Parathyroid adenoma (tissue), 2 donors: ENCODE measurements at regions not wholly inside any gene's neighbourhood (a gene's known extent, or its start where the extent isn't known, plus 50 kb on each side); places are given as distances from the start of the nearest gene placed in this dataset.

Source experiments
- H2AFZ ChIP-seq: fragments of 300-600 bp; sonication (generic); one replicate; pipeline ENCODE4 v1.7.0; 2017; ENCODE audit warnings: antibody characterized with exemption, mild to moderate bottlenecking
- H3K27ac ChIP-seq: fragments of 300-600 bp; sonication (generic); one replicate; pipeline ENCODE4 v1.7.0; 2017
- H3K27me3 ChIP-seq: fragments of 300-600 bp; sonication (generic); one replicate; pipeline ENCODE4 v1.7.0; 2017; ENCODE audit warnings: low read length; ENCODE audit not compliant: control insufficient read depth, insufficient read depth
- H3K36me3 ChIP-seq: fragments of 300-600 bp; sonication (generic); one replicate; pipeline ENCODE4 v1.7.0; 2017; ENCODE audit warnings: low read length; ENCODE audit not compliant: control insufficient read depth, insufficient read depth
- H3K4me1 ChIP-seq: fragments of 300-600 bp; sonication (generic); one replicate; pipeline ENCODE4 v1.7.0; 2017; ENCODE audit warnings: control low read depth
- H3K4me2 ChIP-seq: fragments of 300-600 bp; sonication (generic); one replicate; pipeline ENCODE4 v1.7.0; 2017; ENCODE audit warnings: low read length
- H3K4me3 ChIP-seq: fragments of 300-600 bp; sonication (generic); one replicate; pipeline ENCODE4 v1.7.0; 2017; ENCODE audit warnings: low read depth, low read length
- H3K79me2 ChIP-seq: fragments of 300-600 bp; sonication (generic); one replicate; pipeline ENCODE4 v1.7.0; 2017; ENCODE audit warnings: control low read depth
- H3K9ac ChIP-seq: fragments of 300-600 bp; sonication (generic); one replicate; pipeline ENCODE4 v1.7.0; 2017; ENCODE audit warnings: mild to moderate bottlenecking
- H3K9me3 ChIP-seq: fragments of 300-600 bp; sonication (generic); one replicate; pipeline ENCODE4 v1.7.0; 2017; ENCODE audit warnings: low read length; ENCODE audit not compliant: control insufficient read depth
- CTCF ChIP-seq: fragments of 300-600 bp; sonication (generic); IDR thresholded peaks from one replicate; pipeline ENCODE4 v1.7.0; 2017; ENCODE audit warnings: antibody characterized with exemption, mild to moderate bottlenecking
- donor health status: primary hyperparathyroidism.

GRCh38 chr10:43759216-43759615 is 110.5 kb upstream of the ZNF32 start:
- no peaks in the 10 kb centered on the region for H3K27me3 ChIP-seq
- no peaks in the 10 kb centered on the region for H3K79me2 ChIP-seq
- H3K4me3 ChIP-seq, result no peak overlapping the region

GRCh38 chr10:43756341-43756740 is 107.7 kb upstream of the ZNF32 start:
- no peaks in the 10 kb centered on the region for H3K4me1 ChIP-seq
- H3K36me3 ChIP-seq, result no peaks in the 10 kb centered on the region
- H3K4me2 ChIP-seq, result no peak overlapping the region
- no peak overlapping the region for H3K4me3 ChIP-seq
- no peak for TF ChIP-seq CTCF
- H3K79me2 ChIP-seq, result no peaks in the 10 kb centered on the region
- no peak overlapping the region for H3K9ac ChIP-seq
- no peaks in the 10 kb centered on the region for H3K9me3 ChIP-seq
- H3K27ac ChIP-seq, result no peak overlapping the region
- H3K27me3 ChIP-seq, result no peaks in the 10 kb centered on the region
- no peak overlapping the region for H2AFZ ChIP-seq

More at GRCh38 chr10:43759216-43759615, 110.5 kb upstream of the ZNF32 start:
- no peaks in the 10 kb centered on the region for H3K9me3 ChIP-seq
- H3K36me3 ChIP-seq, result no peaks in the 10 kb centered on the region
- H3K9ac ChIP-seq, result no peak overlapping the region
- H3K4me1 ChIP-seq, result no peaks in the 10 kb centered on the region
- H3K27ac ChIP-seq, result no peak overlapping the region
- H3K4me2 ChIP-seq, result no peak overlapping the region
- no peak for TF ChIP-seq CTCF
- H2AFZ ChIP-seq, result no peak overlapping the region

GRCh38 chr10:43754569-43755260 is 106.0 kb upstream of the ZNF32 start:
- Histone ChIP-seq H2AFZ (no peak overlapping the region), H3K4me1 (no peaks in the 10 kb centered on the region), H3K4me2 (no peak overlapping the region), H3K27ac (no peak overlapping the region), H3K9me3 (no peaks in the 10 kb centered on the region), H3K9ac (no peak overlapping the region), H3K4me3 (no peak overlapping the region), H3K27me3 (no peaks in the 10 kb centered on the region), H3K36me3 (no peaks in the 10 kb centered on the region), H3K79me2 (no peaks in the 10 kb centered on the region)
- no peak for TF ChIP-seq CTCF

DNA sequence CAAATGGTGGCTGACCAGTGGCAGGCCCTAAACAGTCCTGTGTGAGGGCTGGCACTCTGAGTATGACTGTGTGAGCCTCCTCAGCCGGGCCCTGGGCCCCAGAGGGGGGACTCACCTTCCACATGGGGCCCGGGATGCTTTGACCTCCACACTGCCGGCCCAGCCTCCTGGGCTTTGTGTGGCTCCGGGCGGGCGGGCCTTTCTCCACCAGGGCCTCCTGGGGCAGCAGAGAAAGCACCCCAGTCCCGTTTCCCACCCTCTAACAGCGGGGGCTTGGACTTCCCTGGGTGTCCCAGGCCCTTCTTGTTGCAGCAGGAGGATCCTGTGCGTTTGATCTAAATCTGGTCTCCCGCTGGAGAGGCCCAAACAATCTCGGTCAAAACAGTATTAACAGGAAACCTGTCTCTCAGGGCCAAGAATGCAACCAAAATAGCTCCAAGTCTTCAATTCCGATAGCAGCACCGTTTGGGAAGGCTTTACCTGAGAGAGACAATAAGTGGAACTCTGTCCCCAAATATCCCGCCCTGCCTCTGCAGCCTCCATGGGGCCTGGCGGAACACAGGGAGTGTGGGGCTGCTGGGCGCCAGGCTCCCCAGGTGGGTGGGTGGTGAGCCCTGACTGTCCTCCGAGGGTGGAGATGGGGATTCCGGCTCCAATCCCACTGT is 104.8 kb upstream of the ZNF32 start:
- H3K9ac ChIP-seq, result no peak overlapping the region
- no peaks in the 10 kb centered on the region for H3K9me3 ChIP-seq
- no peak overlapping the region for H3K4me2 ChIP-seq
- H3K36me3 ChIP-seq, result no peaks in the 10 kb centered on the region
- H3K4me1 ChIP-seq, result no peaks in the 10 kb centered on the region
- H2AFZ ChIP-seq, result peak overlapping the region; percentile 33
- H3K27ac ChIP-seq, result no peak overlapping the region
- H3K27me3 ChIP-seq, result no peaks in the 10 kb centered on the region
- no peaks in the 10 kb centered on the region for H3K79me2 ChIP-seq
- no peak overlapping the region for H3K4me3 ChIP-seq
- TF ChIP-seq CTCF, result no peak

DNA sequence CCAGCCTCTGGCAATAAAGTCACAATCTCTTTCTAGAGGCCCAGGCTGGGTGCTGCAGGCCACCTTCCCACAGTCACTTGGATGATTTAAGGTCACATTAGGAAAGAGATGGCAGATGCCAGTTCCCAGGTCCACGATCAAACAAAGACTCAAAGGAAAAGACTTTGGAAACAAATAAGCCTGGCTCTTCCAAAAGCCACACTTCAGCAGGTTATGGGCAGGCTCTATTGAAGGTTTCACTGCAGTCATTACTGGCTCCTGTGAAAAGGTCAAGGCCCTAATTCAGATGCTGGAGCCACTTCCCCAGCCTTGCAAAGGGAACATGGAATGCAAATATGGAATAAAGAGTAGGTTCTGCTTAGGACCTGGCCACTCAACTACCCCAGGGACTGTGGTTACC is 104.0 kb upstream of the ZNF32 start:
- no peak for TF ChIP-seq CTCF
- H3K9ac ChIP-seq, result no peak overlapping the region
- no peaks in the 10 kb centered on the region for H3K79me2 ChIP-seq
- no peak overlapping the region for H3K27ac ChIP-seq
- H3K36me3 ChIP-seq, result no peaks in the 10 kb centered on the region
- H3K4me2 ChIP-seq, result no peak overlapping the region
- no peak overlapping the region for H2AFZ ChIP-seq
- no peaks in the 10 kb centered on the region for H3K4me1 ChIP-seq
- H3K9me3 ChIP-seq, result no peaks in the 10 kb centered on the region
- H3K27me3 ChIP-seq, result no peaks in the 10 kb centered on the region
- H3K4me3 ChIP-seq, result no peak overlapping the region
